HEK293 (cell line): ENCODE measurements at regions not wholly inside any gene's neighbourhood (a gene's known extent, or its start where the extent isn't known, plus 50 kb on each side); places are given as distances from the start of the nearest gene placed in this dataset.

Source experiments
- CTCF ChIA-PET: fragments of 350-600 bp; formaldehyde crosslinking; extraction: SDS; loops from one replicate; lab custom pipeline; 2021; ENCODE audit warnings: antibody characterized with exemption; lab: Yijun Ruan, JAX
- POLR2A ChIA-PET: fragments of 300-600 bp; formaldehyde crosslinking; extraction: SDS; loops from one replicate; lab custom pipeline; 2020; ENCODE audit warnings: antibody characterized with exemption, inconsistent platforms; lab: Yijun Ruan, JAX
- H3K27ac ChIP-seq: fragments of 200-500 bp; sonication (Bioruptor generic); 2 replicates; pipeline ENCODE4 v1.5.1; 2014; ENCODE audit warnings: low read depth, low read length, control low read depth, inconsistent platforms; ENCODE audit errors: extremely low read depth
- H3K36me3 ChIP-seq, 2 experiments: fragments of 200-500 bp in 1 of 2; sonication (Bioruptor generic) in 1 of 2; 1 replicate in 1 of 2; 2 replicates in 1 of 2; pipeline ENCODE4 v1.5.1; 2014 to 2017; ENCODE audit warnings: inconsistent platforms in 2 of 2, low read length in 2 of 2; ENCODE audit not compliant: control insufficient read depth in 2 of 2, insufficient read depth in 1 of 2
- H3K4me1 ChIP-seq: fragments of 200-500 bp; sonication (Bioruptor generic); 2 replicates; pipeline ENCODE4 v1.5.1; 2014; ENCODE audit warnings: mild to moderate bottlenecking, low read length, inconsistent platforms; ENCODE audit not compliant: control insufficient read depth, insufficient read depth
- H3K4me3 ChIP-seq: 2 replicates; pipeline ENCODE4 v1.5.1; 2011; ENCODE audit warnings: low read depth, mild to moderate bottlenecking, control low read depth, low read length, moderate library complexity
- H3K9me3 ChIP-seq: fragments of 200-500 bp; sonication (Bioruptor generic); 2 replicates; pipeline ENCODE4 v1.5.1; 2014; ENCODE audit warnings: low read depth, low read length, inconsistent platforms; ENCODE audit not compliant: control insufficient read depth, insufficient read depth
- EGR2 ChIP-seq: fragments of 450-650 bp; formaldehyde crosslinking; IDR thresholded peaks from 2 replicates; pipeline ENCODE4 v1.5.1; 2016; ENCODE audit warnings: low read depth, missing biosample characterization, missing genetic modification characterization
- GFI1B ChIP-seq: fragments of 450-650 bp; formaldehyde crosslinking; IDR thresholded peaks from 2 replicates; pipeline ENCODE4 v1.5.1; 2016; ENCODE audit warnings: missing biosample characterization, missing genetic modification characterization
- HOXA7 ChIP-seq: sonication (generic); formaldehyde crosslinking; IDR thresholded peaks from 2 replicates; pipeline ENCODE4 v1.8.1; 2022; ENCODE audit warnings: missing genetic modification reagents, borderline replicate concordance
- KLF9 ChIP-seq: fragments of 450-650 bp; formaldehyde crosslinking; IDR thresholded peaks from 2 replicates; pipeline ENCODE4 v1.5.1; 2016; ENCODE audit warnings: missing biosample characterization, missing genetic modification characterization, low read depth
- OSR2 ChIP-seq: fragments of 450-650 bp; formaldehyde crosslinking; IDR thresholded peaks from 2 replicates; pipeline ENCODE4 v1.5.1; 2016; ENCODE audit warnings: missing biosample characterization, missing genetic modification characterization
- PRDM4 ChIP-seq: fragments of 450-650 bp; formaldehyde crosslinking; IDR thresholded peaks from 2 replicates; pipeline ENCODE4 v1.5.1; 2017; ENCODE audit warnings: missing biosample characterization, missing genetic modification characterization
- ZBTB8A ChIP-seq: fragments of 450-650 bp; formaldehyde crosslinking; IDR thresholded peaks from 2 replicates; pipeline ENCODE4 v1.5.1; 2016; ENCODE audit warnings: missing biosample characterization, missing genetic modification characterization
- ZFP41 ChIP-seq: fragments of 450-650 bp; formaldehyde crosslinking; IDR thresholded peaks from 2 replicates; pipeline ENCODE4 v1.5.1; 2016; ENCODE audit warnings: missing biosample characterization, missing genetic modification characterization, borderline replicate concordance
- ZNF140 ChIP-seq: fragments of 450-650 bp; formaldehyde crosslinking; IDR thresholded peaks from 2 replicates; pipeline ENCODE4 v1.5.1; 2016; ENCODE audit warnings: missing biosample characterization, missing genetic modification characterization
- ZNF148 ChIP-seq: fragments of 450-650 bp; formaldehyde crosslinking; IDR thresholded peaks from 2 replicates; pipeline ENCODE4 v1.5.0; 2017; ENCODE audit warnings: missing biosample characterization, missing genetic modification characterization, borderline replicate concordance
- ZNF223 ChIP-seq: fragments of 450-650 bp; formaldehyde crosslinking; IDR thresholded peaks from 2 replicates; pipeline ENCODE4 v1.5.1; 2016; ENCODE audit warnings: missing biosample characterization, missing genetic modification characterization
- ZNF266 ChIP-seq: fragments of 450-650 bp; formaldehyde crosslinking; IDR thresholded peaks from 2 replicates; pipeline ENCODE4 v1.5.1; 2016; ENCODE audit warnings: missing biosample characterization, missing genetic modification characterization, low read depth
- ZNF423 ChIP-seq: fragments of 450-650 bp; formaldehyde crosslinking; IDR thresholded peaks from 2 replicates; pipeline ENCODE4 v1.5.1; 2016; ENCODE audit warnings: missing biosample characterization, missing genetic modification characterization
- ZNF433 ChIP-seq: fragments of 450-650 bp; formaldehyde crosslinking; IDR thresholded peaks from 2 replicates; pipeline ENCODE4 v1.5.1; 2016; ENCODE audit warnings: missing biosample characterization, missing genetic modification characterization, low read depth
- ZNF701 ChIP-seq: fragments of 450-650 bp; formaldehyde crosslinking; IDR thresholded peaks from 2 replicates; pipeline ENCODE4 v1.5.1; 2016; ENCODE audit warnings: missing biosample characterization, missing genetic modification characterization
- ZNF785 ChIP-seq: fragments of 450-650 bp; formaldehyde crosslinking; IDR thresholded peaks from 2 replicates; pipeline ENCODE4 v1.5.1; 2016; ENCODE audit warnings: missing biosample characterization, missing genetic modification characterization
- ZSCAN16 ChIP-seq: fragments of 450-650 bp; formaldehyde crosslinking; IDR thresholded peaks from 2 replicates; pipeline ENCODE4 v1.5.1; 2016; ENCODE audit warnings: missing biosample characterization, missing genetic modification characterization
- TF ChIP-seq, protein P1 (sequence below): fragments of 450-650 bp; formaldehyde crosslinking; IDR thresholded peaks from 2 replicates; pipeline ENCODE4 v1.5.1; 2016; ENCODE audit warnings: missing biosample characterization, missing genetic modification characterization
- TF ChIP-seq, protein P2 (sequence below): fragments of 450-650 bp; formaldehyde crosslinking; IDR thresholded peaks from 2 replicates; pipeline ENCODE4 v1.5.1; 2017; ENCODE audit warnings: missing biosample characterization, missing genetic modification characterization

DNA sequence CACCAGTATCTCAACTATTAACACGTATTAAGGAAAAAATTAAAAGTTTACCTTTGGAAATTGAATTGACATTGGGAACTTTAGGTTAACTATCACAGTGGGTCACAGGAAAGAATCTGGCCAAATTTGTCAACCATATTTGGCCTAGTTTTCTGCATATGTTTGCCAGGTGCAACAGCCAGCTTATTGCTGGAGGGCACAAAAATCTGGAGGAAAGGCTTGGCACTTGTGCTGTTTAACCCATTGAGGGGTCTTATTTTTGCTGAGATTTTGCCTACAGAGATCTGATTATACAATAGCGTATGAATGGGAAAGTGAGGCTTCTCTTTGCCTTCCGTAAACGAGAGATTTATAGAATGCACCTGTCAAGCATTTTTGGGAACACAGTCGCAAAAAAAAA lies 190.4 kb downstream of the PRL start (continued):
- TF ChIP-seq ZNF148 (tag by site-specific recombination) = no peak
- TF ChIP-seq, protein P1, sequence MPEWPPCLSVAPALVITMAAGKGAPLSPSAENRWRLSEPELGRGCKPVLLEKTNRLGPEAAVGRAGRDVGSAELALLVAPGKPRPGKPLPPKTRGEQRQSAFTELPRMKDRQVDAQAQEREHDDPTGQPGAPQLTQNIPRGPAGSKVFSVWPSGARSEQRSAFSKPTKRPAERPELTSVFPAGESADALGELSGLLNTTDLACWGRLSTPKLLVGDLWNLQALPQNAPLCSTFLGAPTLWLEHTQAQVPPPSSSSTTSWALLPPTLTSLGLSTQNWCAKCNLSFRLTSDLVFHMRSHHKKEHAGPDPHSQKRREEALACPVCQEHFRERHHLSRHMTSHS (tag by site-specific recombination) = no peak

DNA sequence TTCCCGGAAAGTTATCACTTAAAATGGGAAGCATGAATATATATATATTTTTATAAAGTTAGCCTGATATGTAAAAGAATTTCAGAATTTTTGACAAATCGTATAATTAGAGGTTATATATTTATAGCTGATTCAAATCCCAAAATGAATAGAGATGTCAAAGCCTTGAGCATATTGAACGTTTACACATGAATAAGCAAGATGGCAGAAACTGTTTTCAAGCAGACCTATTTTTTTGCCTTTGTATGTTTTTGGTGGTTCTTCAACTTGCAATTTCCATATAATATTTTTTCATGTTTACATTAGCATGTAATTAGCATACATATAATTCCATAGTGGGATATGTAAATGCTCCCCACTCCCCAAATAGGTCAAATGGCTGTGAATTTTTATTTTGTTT lies 189.9 kb downstream of the PRL start:
- Histone ChIP-seq H3K4me3 (no peak overlapping the region), H3K27ac (no peak overlapping the region), H3K36me3 (no peaks in the 10 kb centered on the region), H3K4me1 (no peaks in the 10 kb centered on the region), H3K9me3 (no peaks in the 10 kb centered on the region)
- POLR2A ChIA-PET = no interaction called here
- CTCF ChIA-PET = no interaction called here
- TF ChIP-seq ZFP41 (tag by site-specific recombination) (no peak), PRDM4 (tag by site-specific recombination) (no peak), ZNF140 (no peak), GFI1B (tag by site-specific recombination) (no peak), ZNF785 (tag by site-specific recombination) (no peak), ZNF223 (tag by site-specific recombination) (no peak), ZBTB8A (no peak), ZNF701 (no peak), ZNF423 (no peak), ZNF266 (tag by site-specific recombination) (no peak), EGR2 (tag by site-specific recombination) (no peak), OSR2 (tag by site-specific recombination) (no peak), ZNF433 (tag by site-specific recombination) (no peak), HOXA7 (CRISPR knock-in tag) (no peak), KLF9 (no peak), ZSCAN16 (tag by site-specific recombination) (no peak)
- TF ChIP-seq, protein P2, sequence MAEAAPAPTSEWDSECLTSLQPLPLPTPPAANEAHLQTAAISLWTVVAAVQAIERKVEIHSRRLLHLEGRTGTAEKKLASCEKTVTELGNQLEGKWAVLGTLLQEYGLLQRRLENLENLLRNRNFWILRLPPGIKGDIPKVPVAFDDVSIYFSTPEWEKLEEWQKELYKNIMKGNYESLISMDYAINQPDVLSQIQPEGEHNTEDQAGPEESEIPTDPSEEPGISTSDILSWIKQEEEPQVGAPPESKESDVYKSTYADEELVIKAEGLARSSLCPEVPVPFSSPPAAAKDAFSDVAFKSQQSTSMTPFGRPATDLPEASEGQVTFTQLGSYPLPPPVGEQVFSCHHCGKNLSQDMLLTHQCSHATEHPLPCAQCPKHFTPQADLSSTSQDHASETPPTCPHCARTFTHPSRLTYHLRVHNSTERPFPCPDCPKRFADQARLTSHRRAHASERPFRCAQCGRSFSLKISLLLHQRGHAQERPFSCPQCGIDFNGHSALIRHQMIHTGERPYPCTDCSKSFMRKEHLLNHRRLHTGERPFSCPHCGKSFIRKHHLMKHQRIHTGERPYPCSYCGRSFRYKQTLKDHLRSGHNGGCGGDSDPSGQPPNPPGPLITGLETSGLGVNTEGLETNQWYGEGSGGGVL (tag by site-specific recombination) = no peak
